ENCODE measurements at regions not wholly inside any gene's neighbourhood (a gene's known extent, or its start where the extent isn't known, plus 50 kb on each side); places are given as distances from the start of the nearest gene placed in this dataset.

GRCh38 chr4:103478210-103478609 is 241.6 kb downstream of the TACR3 start:
- ChIA-PET RAD21 (ENCODE audit: unreplicated experiment) (no interaction called here), SMC1A (ENCODE audit: uncharacterized antibody, unreplicated experiment) (no interaction called here), POLR2A (no interaction called here), CTCF (interaction anchor here (0.6 to 1.0 kb wide), 2 partner anchors 202 to 437 kb away, joined by 3 read pairs; no protein-coding TSS in a partner anchor)
- ATAC-seq, result no peak
- WGBS (ENCODE audit: insufficient coverage, insufficient replicate concordance, low lambda C conversion rate, missing lambda C conversion rate), result 57% methylated on average over 1 of the region's 1 CpG
- no peak overlapping the region for H3K4me2 ChIP-seq (ENCODE audit: control insufficient read depth, insufficient read depth)
- H3K79me2 ChIP-seq (ENCODE audit: control insufficient read depth, insufficient read depth, low read length), result no peaks in the 10 kb centered on the region
- DNase-seq (ENCODE audit: low read depth, low spot score), result no peak
- in situ Hi-C loops (cut with MboI), result no loop called here
- no peaks in the 10 kb centered on the region for H3K27me3 ChIP-seq (replicated peaks in 1 of 2; ENCODE audit: control insufficient read depth in 2 of 2, insufficient read depth in 2 of 2, low read length in 1 of 2)
- TF ChIP-seq ELK1 (IDR thresholded peaks at IDR 0.05; ENCODE audit: low read depth, low read length) (no peak), SREBF1 (IDR thresholded peaks at IDR 0.05; ENCODE audit: low read length) (no peak), RAD51 (IDR thresholded peaks at IDR 0.05) (no peak), USF1 (IDR thresholded peaks at IDR 0.05; ENCODE audit: borderline replicate concordance, extremely low read length, insufficient read depth, low read depth, low read length) (no peak), EP300 (IDR thresholded peaks at IDR 0.05; ENCODE audit: borderline replicate concordance in 1 of 2, control insufficient read depth in 1 of 2, low read depth in 2 of 2, low read length in 2 of 2) (no peak), NFXL1 (IDR thresholded peaks at IDR 0.05; ENCODE audit: borderline replicate concordance) (no peak), SUPT20H (IDR thresholded peaks at IDR 0.05; ENCODE audit: borderline replicate concordance, control insufficient read depth, low read depth, low read length) (no peak)
- TF ChIP-seq, protein P1, sequence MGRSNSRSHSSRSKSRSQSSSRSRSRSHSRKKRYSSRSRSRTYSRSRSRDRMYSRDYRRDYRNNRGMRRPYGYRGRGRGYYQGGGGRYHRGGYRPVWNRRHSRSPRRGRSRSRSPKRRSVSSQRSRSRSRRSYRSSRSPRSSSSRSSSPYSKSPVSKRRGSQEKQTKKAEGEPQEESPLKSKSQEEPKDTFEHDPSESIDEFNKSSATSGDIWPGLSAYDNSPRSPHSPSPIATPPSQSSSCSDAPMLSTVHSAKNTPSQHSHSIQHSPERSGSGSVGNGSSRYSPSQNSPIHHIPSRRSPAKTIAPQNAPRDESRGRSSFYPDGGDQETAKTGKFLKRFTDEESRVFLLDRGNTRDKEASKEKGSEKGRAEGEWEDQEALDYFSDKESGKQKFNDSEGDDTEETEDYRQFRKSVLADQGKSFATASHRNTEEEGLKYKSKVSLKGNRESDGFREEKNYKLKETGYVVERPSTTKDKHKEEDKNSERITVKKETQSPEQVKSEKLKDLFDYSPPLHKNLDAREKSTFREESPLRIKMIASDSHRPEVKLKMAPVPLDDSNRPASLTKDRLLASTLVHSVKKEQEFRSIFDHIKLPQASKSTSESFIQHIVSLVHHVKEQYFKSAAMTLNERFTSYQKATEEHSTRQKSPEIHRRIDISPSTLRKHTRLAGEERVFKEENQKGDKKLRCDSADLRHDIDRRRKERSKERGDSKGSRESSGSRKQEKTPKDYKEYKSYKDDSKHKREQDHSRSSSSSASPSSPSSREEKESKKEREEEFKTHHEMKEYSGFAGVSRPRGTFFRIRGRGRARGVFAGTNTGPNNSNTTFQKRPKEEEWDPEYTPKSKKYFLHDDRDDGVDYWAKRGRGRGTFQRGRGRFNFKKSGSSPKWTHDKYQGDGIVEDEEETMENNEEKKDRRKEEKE (IDR thresholded peaks at IDR 0.05), result no peak
- no peak overlapping the region for H2AFZ ChIP-seq (ENCODE audit: control insufficient read depth, low read depth, low read length)
- no TSS peak for BruUV-seq (replicated peaks)
- H3K4me3 ChIP-seq, result no peak overlapping the region
- intact Hi-C loops (cut with micrococcal nuclease; ENCODE audit: unreplicated experiment), result loop anchor here (5.0 to 10.0 kb wide), 2 partner anchors 309 to 437 kb away; no protein-coding TSS in a partner anchor
- no peak overlapping the region for H3K27ac ChIP-seq (ENCODE audit: control insufficient read depth, insufficient read depth)
- no peak for FAIRE-seq
- no peaks in the 10 kb centered on the region for H3K36me3 ChIP-seq (ENCODE audit: control insufficient read depth in 2 of 2, insufficient read depth in 2 of 2, low read length in 1 of 2)
- H3K9ac ChIP-seq (ENCODE audit: control insufficient read depth, insufficient read depth, low read length), result no peak overlapping the region
- no peaks in the 10 kb centered on the region for H4K20me1 ChIP-seq (ENCODE audit: control insufficient read depth, insufficient read depth)
- H3K4me1 ChIP-seq (ENCODE audit: control insufficient read depth, insufficient read depth, low read length), result no peaks in the 10 kb centered on the region
- H3K9me3 ChIP-seq (replicated peaks; ENCODE audit: control insufficient read depth, insufficient read depth, low read length), result no peaks in the 10 kb centered on the region

Data from GM12878 (cell line).